NB4 (cell line): ENCODE measurements at regions not wholly inside any gene's neighbourhood (a gene's known extent, or its start where the extent isn't known, plus 50 kb on each side); places are given as distances from the start of the nearest gene placed in this dataset.

ENCODE experiments used
- CTCF ChIP-seq: IDR thresholded peaks from one replicate; pipeline ENCODE4 v1.5.1; 2012; ENCODE audit warnings: low read depth, low read length
- MAX ChIP-seq: IDR thresholded peaks from 2 replicates; pipeline ENCODE4 v1.6.1; 2011; ENCODE audit warnings: low read depth, low read length
- MYC ChIP-seq: IDR thresholded peaks from 2 replicates; pipeline ENCODE4 v1.6.1; 2011; ENCODE audit warnings: low read depth, low read length
- POLR2A ChIP-seq: IDR thresholded peaks from 2 replicates; pipeline ENCODE4 v1.6.1; 2011; ENCODE audit warnings: mild to moderate bottlenecking; ENCODE audit not compliant: insufficient read length; ENCODE audit errors: extremely low read depth

GRCh38 chr11:32178692-32179091 is 87.8 kb downstream of the RCN1 start:
- TF ChIP-seq CTCF (no peak), POLR2A (no peak), MYC (no peak), MAX (no peak)
